ENCODE measurements at regions not wholly inside any gene's neighbourhood (a gene's known extent, or its start where the extent isn't known, plus 50 kb on each side); places are given as distances from the start of the nearest gene placed in this dataset.
"Not testable (repeated sequence)": the region's sequence is repeated elsewhere in the genome, so short reads cannot be mapped to it uniquely, and the experiment has no call there.

GRCh38 chr10:64261676-64262075 lies 740.5 kb downstream of the REEP3 start:
- DNase-seq = no peak

- DNase-seq = no peak
These were observed 744.8 kb downstream of the REEP3 start for GRCh38 chr10:64265961-64266360.

GRCh38 chr10:64271508-64271907 lies 750.3 kb downstream of the REEP3 start:
- no peak for DNase-seq

- DNase-seq = no peak
These were observed 750.8 kb downstream of the REEP3 start for GRCh38 chr10:64271983-64272382.

- no peak for DNase-seq
These were observed 753.8 kb downstream of the REEP3 start for GRCh38 chr10:64275001-64275400.

GRCh38 chr10:64275774-64276173 lies 754.6 kb downstream of the REEP3 start:
- no peak for DNase-seq

GRCh38 chr10:64277536-64277935 lies 756.3 kb downstream of the REEP3 start:
- no peak for DNase-seq

GRCh38 chr10:64283621-64284020 lies 762.4 kb downstream of the REEP3 start:
- DNase-seq = no peak

GRCh38 chr10:64286533-64286932 lies 765.3 kb downstream of the REEP3 start:
- no peak for DNase-seq

- DNase-seq = no peak
These were observed 767.2 kb downstream of the REEP3 start for GRCh38 chr10:64288404-64288803.

- no peak for DNase-seq
These were observed 782.4 kb downstream of the REEP3 start for GRCh38 chr10:64303566-64303965.

- DNase-seq = no peak
These were observed 785.6 kb downstream of the REEP3 start for GRCh38 chr10:64306729-64307327.

- DNase-seq = no peak
These were observed 791.7 kb downstream of the REEP3 start for GRCh38 chr10:64312876-64313275.

- no peak for DNase-seq
These were observed 792.8 kb downstream of the REEP3 start for GRCh38 chr10:64313967-64314366.

- no peak for DNase-seq
These were observed 795.2 kb downstream of the REEP3 start for GRCh38 chr10:64316416-64316815.

- DNase-seq = no peak
These were observed 795.6 kb downstream of the REEP3 start for GRCh38 chr10:64316833-64317232.

GRCh38 chr10:64320448-64320847 lies 799.2 kb downstream of the REEP3 start:
- no peak for DNase-seq

GRCh38 chr10:64329510-64329909 lies 808.3 kb downstream of the REEP3 start:
- no peak for DNase-seq

- DNase-seq = no peak
These were observed 811.4 kb downstream of the REEP3 start for GRCh38 chr10:64332551-64332950.

GRCh38 chr10:64334084-64334483 lies 812.9 kb downstream of the REEP3 start:
- DNase-seq = no peak

- no peak for DNase-seq
These were observed 823.0 kb downstream of the REEP3 start for GRCh38 chr10:64344211-64344610.

- no peak for DNase-seq
These were observed 824.7 kb downstream of the REEP3 start for GRCh38 chr10:64345856-64346255.

GRCh38 chr10:64346389-64346788 lies 825.2 kb downstream of the REEP3 start:
- DNase-seq = no peak

GRCh38 chr10:64350665-64351064 lies 829.5 kb downstream of the REEP3 start:
- DNase-seq = no peak

GRCh38 chr10:64358907-64359306 lies 837.7 kb downstream of the REEP3 start:
- DNase-seq = no peak

- not testable (repeated sequence) for DNase-seq
These were observed 839.0 kb downstream of the REEP3 start for GRCh38 chr10:64360240-64360639.

Measured in NCI-H2081 (cell line).